Thyroid gland (tissue), 4 donors: ENCODE measurements at regions not wholly inside any gene's neighbourhood (a gene's known extent, or its start where the extent isn't known, plus 50 kb on each side); places are given as distances from the start of the nearest gene placed in this dataset.
"Not testable (repeated sequence)": the region's sequence is repeated elsewhere in the genome, so short reads cannot be mapped to it uniquely, and the experiment has no call there.

Experiments used
- DNase-seq, 2 donors: peaks; one replicate each; pipeline ENCODE4 v3.0.0-alpha.2; 2019
- H3K27ac ChIP-seq, 3 donors: fragments of 200-600 bp; sonication (generic); 1 replicate in 2 of 3; 2 replicates in 1 of 3; pipeline ENCODE4 v1.5.1; 2016 to 2019; ENCODE audit warnings: mild to moderate bottlenecking in 1 of 3, moderate library complexity in 1 of 3
- H3K27me3 ChIP-seq: fragments of 200-600 bp; sonication (generic); one replicate; pipeline ENCODE4 v1.5.1; 2019
- H3K36me3 ChIP-seq, 2 donors: fragments of 200-600 bp; sonication (generic); one replicate each; pipeline ENCODE4 v1.5.1; 2016 to 2019
- H3K4me1 ChIP-seq, 2 donors: fragments of 200-600 bp; sonication (generic); one replicate each; pipeline ENCODE4 v1.5.1; 2017 to 2019
- H3K4me3 ChIP-seq, 3 donors: fragments of 200-600 bp; sonication (generic); replicated peaks in 1 of 3; 1 replicate in 2 of 3; 2 replicates in 1 of 3; pipeline ENCODE4 v1.5.1; 2016; ENCODE audit warnings: mild to moderate bottlenecking in 1 of 3
- H3K9me3 ChIP-seq: fragments of 200-600 bp; sonication (generic); one replicate; pipeline ENCODE4 v1.5.1; 2017
- CTCF ChIP-seq, 6 experiments: fragments of 200-600 bp in 3 of 6; fragments of 450-650 bp in 3 of 6; sonication (generic) in 3 of 6; IDR thresholded peaks; one replicate each; pipeline ENCODE4 v1.5.1; 2016 to 2019; ENCODE audit warnings: antibody characterized with exemption in 6 of 6, mild to moderate bottlenecking in 2 of 6, inconsistent platforms in 1 of 6, moderate library complexity in 1 of 6
- POLR2A ChIP-seq, 2 donors: fragments of 450-650 bp; IDR thresholded peaks; one replicate each; pipeline ENCODE4 v1.6.1; 2017; ENCODE audit warnings: antibody characterized with exemption in 2 of 2, mild to moderate bottlenecking in 2 of 2, moderate library complexity in 1 of 2
- WGBS, 2 donors: methylation state at CpG; one replicate each; pipeline ENCODE4 v1.1.5; 2017; 5-methylcytosine and 5-hydroxymethylcytosine counted together
- intact Hi-C: fragments of 100-400 bp; cut with DNase I; formaldehyde crosslinking; loops from one replicate; pipeline ENCODE4 v1.15.1; 2023

GRCh38 chr5:171721464-171721863, 64.2 kb upstream of the SMIM23 start:
- DNase-seq: no peak
- intact Hi-C loops: no loop called here
- H3K27ac ChIP-seq: no peak overlapping the region
- H3K27me3 ChIP-seq: no peaks in the 10 kb centered on the region
- H3K36me3 ChIP-seq: no peaks in the 10 kb centered on the region
- no peaks in the 10 kb centered on the region for H3K4me1 ChIP-seq
- TF ChIP-seq CTCF (IDR thresholded peaks at IDR 0.05): no peak
- no peaks in the 10 kb centered on the region for H3K9me3 ChIP-seq
- WGBS, 2 donors: 46 to 60% methylated on average over 5 of the region's 5 CpGs
- H3K4me3 ChIP-seq: no peak overlapping the region

- no peaks in the 10 kb centered on the region for H3K9me3 ChIP-seq
- no peak for TF ChIP-seq POLR2A (IDR thresholded peaks at IDR 0.05)
- no peak for TF ChIP-seq CTCF (IDR thresholded peaks at IDR 0.05)
- H3K4me1 ChIP-seq: no peaks in the 10 kb centered on the region
- intact Hi-C loops: no loop called here
- H3K27ac ChIP-seq: no peak overlapping the region
- no peak for DNase-seq
- no peaks in the 10 kb centered on the region for H3K27me3 ChIP-seq
- no peaks in the 10 kb centered on the region for H3K36me3 ChIP-seq
- 72 to 74% methylated on average over 15 of the region's 15 CpGs for WGBS, 2 donors
- H3K4me3 ChIP-seq: no peak overlapping the region
Measured at GRCh38 chr5:171724468-171725204, 61.0 kb upstream of the SMIM23 start.

- Histone ChIP-seq H3K27ac (no peak overlapping the region), H3K27me3 (no peaks in the 10 kb centered on the region), H3K4me1 (no peaks in the 10 kb centered on the region), H3K9me3 (no peaks in the 10 kb centered on the region), H3K4me3 (no peak overlapping the region), H3K36me3 (no peaks in the 10 kb centered on the region)
- intact Hi-C loops: no loop called here
- DNase-seq: no peak
- TF ChIP-seq POLR2A (IDR thresholded peaks at IDR 0.05) (no peak), CTCF (IDR thresholded peaks at IDR 0.05) (no peak)
- WGBS, 2 donors: 58 to 62% methylated on average over 3 of the region's 3 CpGs
Measured at GRCh38 chr5:171725205-171725601, 60.4 kb upstream of the SMIM23 start.

GRCh38 chr5:171726819-171727218, 58.8 kb upstream of the SMIM23 start:
- H3K4me1 ChIP-seq, intact Hi-C loops, DNase-seq, H3K27ac ChIP-seq, H3K36me3 ChIP-seq, H3K27me3 ChIP-seq, H3K4me3 ChIP-seq, H3K9me3 ChIP-seq: not testable (repeated sequence)
- 90 to 91% methylated on average over 2 of the region's 2 CpGs for WGBS, 2 donors

- WGBS, 2 donors: 75 to 93% methylated on average over 1 of the region's 1 CpG
- intact Hi-C loops: no loop called here
- H3K4me3 ChIP-seq: no peak overlapping the region
- H3K27ac ChIP-seq: no peak overlapping the region
- H3K27me3 ChIP-seq: no peaks in the 10 kb centered on the region
- H3K36me3 ChIP-seq: no peaks in the 10 kb centered on the region
- DNase-seq: no peak
- no peaks in the 10 kb centered on the region for H3K4me1 ChIP-seq
- H3K9me3 ChIP-seq: no peaks in the 10 kb centered on the region
- no peak for TF ChIP-seq POLR2A (IDR thresholded peaks at IDR 0.05)
Measured at GRCh38 chr5:171728686-171729085, 56.9 kb upstream of the SMIM23 start.
